GM18519 (cell line): ENCODE measurements at regions not wholly inside any gene's neighbourhood (a gene's known extent, or its start where the extent isn't known, plus 50 kb on each side); places are given as distances from the start of the nearest gene placed in this dataset.
"Not testable (repeated sequence)": the region's sequence is repeated elsewhere in the genome, so short reads cannot be mapped to it uniquely, and the experiment has no call there.

Source experiments
- ATAC-seq: cut with Tn5 transposase; IDR thresholded peaks from one replicate; pipeline ENCODE4 v1.9.1; 2021; ENCODE audit warnings: mild to moderate bottlenecking, moderate library complexity; ENCODE audit not compliant: unreplicated experiment, low FRiP score

- ATAC-seq: no peak
Measured at GRCh38 chr6:67884442-67884841, 750.6 kb upstream of the ADGRB3 start.

GRCh38 chr6:67883500-67884366 lies 751.3 kb upstream of the ADGRB3 start:
- ATAC-seq: no peak

GRCh38 chr6:67882436-67883311 lies 752.4 kb upstream of the ADGRB3 start:
- no peak for ATAC-seq

- ATAC-seq: no peak
Measured at GRCh38 chr6:67881706-67882065, 753.4 kb upstream of the ADGRB3 start.

- no peak for ATAC-seq
Measured at GRCh38 chr6:67880939-67881705, 754.0 kb upstream of the ADGRB3 start.

GRCh38 chr6:67880343-67880742 lies 754.7 kb upstream of the ADGRB3 start:
- ATAC-seq: not testable (repeated sequence)

GRCh38 chr6:67879928-67880327 lies 755.2 kb upstream of the ADGRB3 start:
- not testable (repeated sequence) for ATAC-seq

- not testable (repeated sequence) for ATAC-seq
Measured at GRCh38 chr6:67879105-67879904, 755.8 kb upstream of the ADGRB3 start.

- not testable (repeated sequence) for ATAC-seq
Measured at GRCh38 chr6:67878216-67878615, 756.9 kb upstream of the ADGRB3 start.

GRCh38 chr6:67877288-67877687 lies 757.8 kb upstream of the ADGRB3 start:
- no peak for ATAC-seq

GRCh38 chr6:67875877-67876383 lies 759.2 kb upstream of the ADGRB3 start:
- no peak for ATAC-seq

GRCh38 chr6:67870321-67870720 lies 764.8 kb upstream of the ADGRB3 start:
- ATAC-seq: no peak

- no peak for ATAC-seq
Measured at GRCh38 chr6:67863346-67863745, 771.7 kb upstream of the ADGRB3 start.

GRCh38 chr6:67854098-67854497 lies 781.0 kb upstream of the ADGRB3 start:
- ATAC-seq: no peak

- no peak for ATAC-seq
Measured at GRCh38 chr6:67839818-67840217, 795.3 kb upstream of the ADGRB3 start.

- no peak for ATAC-seq
Measured at GRCh38 chr6:67825201-67825895, 809.7 kb upstream of the ADGRB3 start.

- no peak for ATAC-seq
Measured at GRCh38 chr6:67818322-67818721, 816.8 kb upstream of the ADGRB3 start.

- no peak for ATAC-seq
Measured at GRCh38 chr6:67815623-67816022, 819.5 kb upstream of the ADGRB3 start.

GRCh38 chr6:67814262-67814661 lies 820.8 kb upstream of the ADGRB3 start:
- ATAC-seq: no peak
